Keratinocyte (primary cell): ENCODE measurements at regions not wholly inside any gene's neighbourhood (a gene's known extent, or its start where the extent isn't known, plus 50 kb on each side); places are given as distances from the start of the nearest gene placed in this dataset.

Source experiments
- DNase-seq: peaks from one replicate; pipeline ENCODE4 v3.0.0-alpha.2; 2011; ENCODE audit warnings: low read depth, missing footprints, low spot score
- FAIRE-seq: peaks from 2 replicates; lab custom pipeline; 2011; peaks lifted over from hg19 to GRCh38; lab: Jason Lieb, UNC
- H2AFZ ChIP-seq: 2 replicates; pipeline ENCODE4 v1.6.0; 2012; ENCODE audit warnings: low read length, control low read depth, inconsistent platforms; ENCODE audit not compliant: control insufficient read depth
- H3K27ac ChIP-seq: 2 replicates; pipeline ENCODE4 v1.5.1; 2011; ENCODE audit warnings: low read length; ENCODE audit not compliant: control insufficient read depth, insufficient read depth
- H3K27me3 ChIP-seq: 3 replicates; pipeline ENCODE4 v1.6.0; 2011; ENCODE audit warnings: low read length; ENCODE audit not compliant: control insufficient read depth, insufficient read depth; ENCODE audit errors: extremely low read depth
- H3K36me3 ChIP-seq, 2 experiments: 2 replicates in 1 of 2; 3 replicates in 1 of 2; pipeline ENCODE4 v1.5.1; 2011; ENCODE audit warnings: low read length in 2 of 2, mild to moderate bottlenecking in 1 of 2; ENCODE audit not compliant: control insufficient read depth in 2 of 2, insufficient read depth in 2 of 2; ENCODE audit errors: extremely low read depth in 1 of 2
- H3K4me1 ChIP-seq: 3 replicates; pipeline ENCODE4 v1.5.1; 2011; ENCODE audit warnings: low read length; ENCODE audit not compliant: control insufficient read depth, insufficient read depth; ENCODE audit errors: extremely low read depth
- H3K4me2 ChIP-seq: 3 replicates; pipeline ENCODE4 v1.6.0; 2011; ENCODE audit warnings: low read depth, low read length; ENCODE audit not compliant: control insufficient read depth, insufficient read depth; ENCODE audit errors: extremely low read depth
- H3K4me3 ChIP-seq, 3 experiments: fragments of 200-600 bp in 1 of 3; sonication (generic) in 1 of 3; 2 replicates in 2 of 3; 3 replicates in 1 of 3; pipeline ENCODE4 v1.5.1; 2011 to 2016; ENCODE audit warnings: low read length in 3 of 3, mild to moderate bottlenecking in 3 of 3, control low read depth in 2 of 3, inconsistent platforms in 1 of 3, low read depth in 1 of 3, mixed read lengths in 1 of 3, mixed run types in 1 of 3, moderate library complexity in 1 of 3; ENCODE audit not compliant: control insufficient read depth in 2 of 3, insufficient read depth in 2 of 3; ENCODE audit errors: extremely low read depth in 1 of 3
- H3K79me2 ChIP-seq: 2 replicates; pipeline ENCODE4 v1.6.0; 2012; ENCODE audit warnings: low read length; ENCODE audit not compliant: control insufficient read depth, insufficient read depth
- H3K9ac ChIP-seq: 3 replicates; pipeline ENCODE4 v1.6.0; 2011; ENCODE audit warnings: low read length; ENCODE audit not compliant: control insufficient read depth, insufficient read depth; ENCODE audit errors: extremely low read depth
- H3K9me1 ChIP-seq: 3 replicates; pipeline ENCODE4 v1.6.0; 2011; ENCODE audit warnings: low read length; ENCODE audit not compliant: control insufficient read depth, insufficient read depth; ENCODE audit errors: extremely low read depth
- H3K9me3 ChIP-seq: 2 replicates; pipeline ENCODE4 v1.5.1; 2012; ENCODE audit warnings: low read depth, low read length; ENCODE audit not compliant: control insufficient read depth
- H4K20me1 ChIP-seq: 3 replicates; pipeline ENCODE4 v1.6.0; 2011; ENCODE audit warnings: low read length; ENCODE audit not compliant: control insufficient read depth, insufficient read depth; ENCODE audit errors: extremely low read depth
- EZH2 ChIP-seq: IDR thresholded peaks from one replicate; pipeline ENCODE4 v1.6.1; 2012; ENCODE audit warnings: inconsistent platforms, mild to moderate bottlenecking, low read length, moderate library complexity
- dilution Hi-C: fragments of 300-500 bp; cut with MboI; formaldehyde crosslinking; loops from one replicate; pipeline ENCODE4 v1.7.0; 2020; ENCODE audit warnings: low sequenced_read_pairs; ENCODE audit not compliant: extremely low pct_ligation_motif_present
- TF ChIP-seq, protein P1 (sequence below), 3 experiments: IDR thresholded peaks in 1 of 3; conservative IDR thresholded peaks in 1 of 3; optimal IDR thresholded peaks in 1 of 3; 2 replicates in 2 of 3; 3 replicates in 1 of 3; pipeline versions ENCODE3 to v1.5.1; 2011; ENCODE audit warnings: low read length in 3 of 3, mild to moderate bottlenecking in 3 of 3, moderate library complexity in 2 of 3, control low read depth in 1 of 3, inconsistent platforms in 1 of 3; ENCODE audit not compliant: insufficient read depth in 2 of 3; ENCODE audit errors: extremely low read depth in 1 of 3

DNA sequence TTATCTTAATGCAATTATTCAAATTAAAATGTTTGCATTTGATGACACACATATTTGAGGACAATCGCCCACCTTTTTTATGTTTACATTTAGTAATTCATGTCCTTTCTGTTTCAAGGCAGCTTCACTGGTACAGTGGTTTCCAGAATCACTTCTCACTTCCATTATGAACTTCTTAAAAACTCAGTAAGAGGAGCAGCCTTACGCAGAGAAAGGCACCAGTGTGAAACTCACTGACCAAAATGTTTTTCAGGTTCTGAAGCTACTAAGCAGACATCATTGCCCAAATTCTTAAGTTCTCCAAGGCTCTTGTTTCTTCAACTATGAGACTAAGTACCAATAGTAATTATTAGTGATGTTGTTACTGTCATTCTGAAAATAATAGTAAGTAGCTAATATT is 353.1 kb upstream of the CXADR start:
- no peaks in the 10 kb centered on the region for H3K79me2 ChIP-seq
- H3K27ac ChIP-seq = no peak overlapping the region
- no peaks in the 10 kb centered on the region for H3K9me1 ChIP-seq
- H2AFZ ChIP-seq = no peak overlapping the region
- H3K4me1 ChIP-seq = no peaks in the 10 kb centered on the region
- no peak overlapping the region for H3K4me2 ChIP-seq
- no peak for DNase-seq
- TF ChIP-seq, protein P1, sequence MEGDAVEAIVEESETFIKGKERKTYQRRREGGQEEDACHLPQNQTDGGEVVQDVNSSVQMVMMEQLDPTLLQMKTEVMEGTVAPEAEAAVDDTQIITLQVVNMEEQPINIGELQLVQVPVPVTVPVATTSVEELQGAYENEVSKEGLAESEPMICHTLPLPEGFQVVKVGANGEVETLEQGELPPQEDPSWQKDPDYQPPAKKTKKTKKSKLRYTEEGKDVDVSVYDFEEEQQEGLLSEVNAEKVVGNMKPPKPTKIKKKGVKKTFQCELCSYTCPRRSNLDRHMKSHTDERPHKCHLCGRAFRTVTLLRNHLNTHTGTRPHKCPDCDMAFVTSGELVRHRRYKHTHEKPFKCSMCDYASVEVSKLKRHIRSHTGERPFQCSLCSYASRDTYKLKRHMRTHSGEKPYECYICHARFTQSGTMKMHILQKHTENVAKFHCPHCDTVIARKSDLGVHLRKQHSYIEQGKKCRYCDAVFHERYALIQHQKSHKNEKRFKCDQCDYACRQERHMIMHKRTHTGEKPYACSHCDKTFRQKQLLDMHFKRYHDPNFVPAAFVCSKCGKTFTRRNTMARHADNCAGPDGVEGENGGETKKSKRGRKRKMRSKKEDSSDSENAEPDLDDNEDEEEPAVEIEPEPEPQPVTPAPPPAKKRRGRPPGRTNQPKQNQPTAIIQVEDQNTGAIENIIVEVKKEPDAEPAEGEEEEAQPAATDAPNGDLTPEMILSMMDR (optimal IDR thresholded peaks at IDR 0.05 in 1 of 3, IDR thresholded peaks at IDR 0.05 in 1 of 3, conservative IDR thresholded peaks at IDR 0.05 in 1 of 3; ENCODE audit: extremely low read depth in 1 of 3, insufficient read depth in 2 of 3, low read length in 3 of 3) = no peak
- TF ChIP-seq EZH2 = no peak
- H3K9me3 ChIP-seq = no peaks in the 10 kb centered on the region
- no peaks in the 10 kb centered on the region for H3K27me3 ChIP-seq
- dilution Hi-C loops = no loop called here
- FAIRE-seq = no peak
- no peak overlapping the region for H3K4me3 ChIP-seq
- H3K9ac ChIP-seq = no peak overlapping the region
- H4K20me1 ChIP-seq = no peaks in the 10 kb centered on the region
- no peaks in the 10 kb centered on the region for H3K36me3 ChIP-seq

DNA sequence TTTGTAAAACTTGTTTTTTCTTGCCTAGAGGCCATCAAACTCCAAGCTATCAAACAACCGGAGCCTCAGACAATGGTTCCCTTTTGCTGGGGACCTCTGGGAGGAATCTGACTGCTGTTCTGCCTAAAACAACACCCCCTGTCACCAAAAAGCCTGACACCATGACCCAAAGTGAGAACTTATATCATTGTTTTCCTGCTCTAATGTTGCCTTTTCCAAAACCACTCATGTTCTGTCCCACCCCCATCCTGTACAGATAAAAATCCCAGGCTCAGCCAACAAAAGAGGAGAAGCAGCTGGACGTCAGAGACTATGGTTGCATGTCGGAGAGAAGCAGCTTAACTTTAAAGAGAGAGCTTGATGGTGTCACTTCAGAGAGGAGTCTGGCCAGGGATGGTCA is 327.2 kb upstream of the CXADR start:
- Histone ChIP-seq H3K9me1 (no peaks in the 10 kb centered on the region), H2AFZ (no peak overlapping the region), H3K4me1 (no peaks in the 10 kb centered on the region), H3K79me2 (no peaks in the 10 kb centered on the region), H3K4me3 (no peak overlapping the region), H3K36me3 (no peaks in the 10 kb centered on the region), H3K27me3 (no peaks in the 10 kb centered on the region), H3K9ac (no peak overlapping the region), H3K27ac (no peak overlapping the region), H4K20me1 (no peaks in the 10 kb centered on the region), H3K4me2 (no peak overlapping the region), H3K9me3 (no peaks in the 10 kb centered on the region)
- TF ChIP-seq, protein P1 (optimal IDR thresholded peaks at IDR 0.05 in 1 of 3, IDR thresholded peaks at IDR 0.05 in 1 of 3, conservative IDR thresholded peaks at IDR 0.05 in 1 of 3; ENCODE audit: extremely low read depth in 1 of 3, insufficient read depth in 2 of 3, low read length in 3 of 3) = no peak
- no peak for TF ChIP-seq EZH2
- FAIRE-seq (no peak), DNase-seq (no peak)
- dilution Hi-C loops = no loop called here
